SK-N-SH (cell line): ENCODE measurements at regions not wholly inside any gene's neighbourhood (a gene's known extent, or its start where the extent isn't known, plus 50 kb on each side); places are given as distances from the start of the nearest gene placed in this dataset.

Source experiments
- CTCF ChIA-PET: fragments of 300-600, 350-600 bp; formaldehyde crosslinking; extraction: SDS; loops from one replicate; lab custom pipeline; 2021; lab: Yijun Ruan, JAX
- POLR2A ChIA-PET: fragments of 350-600 bp; sonication (Branson Sonifier 250); formaldehyde crosslinking; extraction: SDS; loops from one replicate; lab custom pipeline; 2020; ENCODE audit warnings: antibody characterized with exemption, inconsistent platforms; lab: Yijun Ruan, JAX
- DNase-seq: peaks from one replicate; pipeline ENCODE4 v3.0.0; 2012
- H2AFZ ChIP-seq: fragments of 200-600 bp; sonication (generic); 2 replicates; pipeline ENCODE4 v1.8.1; 2016; ENCODE audit warnings: antibody characterized with exemption, mild to moderate bottlenecking, low read depth
- H3F3A ChIP-seq: fragments of 200-600 bp; sonication (generic); replicated peaks from 2 replicates; pipeline ENCODE3; 2016; ENCODE audit warnings: antibody characterized with exemption, mild to moderate bottlenecking; ENCODE audit not compliant: insufficient read depth
- H3K27ac ChIP-seq, 2 experiments: fragments of 200-500 bp in 1 of 2; fragments of 200-600 bp in 1 of 2; sonication (Bioruptor generic) in 1 of 2; sonication (generic), shearing (Covaris generic) in 1 of 2; 2 replicates each; pipeline versions ENCODE4 v1.5.1 to v1.6.1; 2014 to 2016; ENCODE audit warnings: low read depth in 2 of 2, inconsistent platforms in 1 of 2, low read length in 1 of 2, mild to moderate bottlenecking in 1 of 2, mixed read lengths in 1 of 2
- H3K27me3 ChIP-seq: fragments of 200-600 bp; sonication (generic), shearing (Covaris generic); 2 replicates; pipeline ENCODE4 v1.6.1; 2016; ENCODE audit warnings: mixed run types; ENCODE audit not compliant: insufficient read depth
- H3K36me3 ChIP-seq, 2 experiments: fragments of 200-500 bp in 1 of 2; fragments of 200-600 bp in 1 of 2; sonication (Bioruptor generic) in 1 of 2; sonication (generic) in 1 of 2; replicated peaks in 1 of 2; 2 replicates each; pipeline versions ENCODE3 to v1.5.1; 2014 to 2016; ENCODE audit warnings: low read length in 1 of 2, mild to moderate bottlenecking in 1 of 2; ENCODE audit not compliant: insufficient read depth in 2 of 2, control insufficient read depth in 1 of 2
- H3K4me1 ChIP-seq, 2 experiments: fragments of 200-500 bp in 1 of 2; fragments of 200-600 bp in 1 of 2; sonication (Bioruptor generic) in 1 of 2; sonication (generic), shearing (Covaris generic) in 1 of 2; 2 replicates each; pipeline versions ENCODE4 v1.5.1 to v1.6.1; 2014 to 2016; ENCODE audit warnings: low read depth in 1 of 2, low read length in 1 of 2, mixed run types in 1 of 2; ENCODE audit not compliant: insufficient read depth in 2 of 2, control insufficient read depth in 1 of 2
- H3K4me2 ChIP-seq: fragments of 200-600 bp; sonication (generic), shearing (Covaris generic); 2 replicates; pipeline ENCODE4 v1.6.1; 2017; ENCODE audit warnings: mixed run types
- H3K4me3 ChIP-seq, 2 experiments: fragments of 200-500 bp in 1 of 2; fragments of 200-600 bp in 1 of 2; sonication (Bioruptor generic) in 1 of 2; sonication (generic), shearing (Covaris generic) in 1 of 2; 2 replicates each; pipeline versions ENCODE4 v1.5.1 to v1.8.1; 2014 to 2016; ENCODE audit warnings: low read depth in 2 of 2, inconsistent platforms in 1 of 2, low read length in 1 of 2, mild to moderate bottlenecking in 1 of 2, mixed read lengths in 1 of 2, moderate library complexity in 1 of 2
- H3K79me2 ChIP-seq: fragments of 200-600 bp; sonication (generic); 2 replicates; pipeline ENCODE4 v1.8.1; 2017; ENCODE audit warnings: mild to moderate bottlenecking; ENCODE audit not compliant: insufficient read depth
- H3K9ac ChIP-seq: fragments of 200-600 bp; sonication (generic); 2 replicates; pipeline ENCODE4 v1.6.1; 2017; ENCODE audit warnings: mixed run types
- H3K9me2 ChIP-seq: fragments of 200-600 bp; sonication (generic); 2 replicates; pipeline ENCODE4 v1.6.1; 2017; ENCODE audit warnings: mixed run types
- H3K9me3 ChIP-seq: fragments of 200-600 bp; sonication (generic); 2 replicates; pipeline ENCODE4 v1.6.1; 2017; ENCODE audit warnings: mixed run types, mild to moderate bottlenecking, moderate library complexity
- H4K20me1 ChIP-seq: fragments of 200-600 bp; sonication (generic); 2 replicates; pipeline ENCODE4 v1.6.1; 2017; ENCODE audit warnings: mild to moderate bottlenecking, mixed run types; ENCODE audit not compliant: insufficient read depth
- EP300 ChIP-seq, 2 experiments: IDR thresholded peaks; 2 replicates each; pipeline versions ENCODE4 v1.4.0 to v1.6.1; 2012; ENCODE audit warnings: borderline replicate concordance in 1 of 2, low read depth in 1 of 2, low read length in 1 of 2
- EZH2phosphoT487 ChIP-seq: fragments of 200-600 bp; sonication (generic); IDR thresholded peaks from 2 replicates; pipeline ENCODE4 v1.6.1; 2017; ENCODE audit warnings: low read depth, mixed run types, mild to moderate bottlenecking, antibody characterized with exemption, moderate library complexity, borderline replicate concordance
- FOXJ3 ChIP-seq: sonication (generic); formaldehyde crosslinking; IDR thresholded peaks from 2 replicates; pipeline ENCODE4 v1.5.1; 2020; ENCODE audit warnings: mild to moderate bottlenecking, missing genetic modification reagents
- GABPA ChIP-seq: IDR thresholded peaks from 2 replicates; pipeline ENCODE4 v1.4.0; 2012; ENCODE audit warnings: low read depth, mild to moderate bottlenecking
- JUND ChIP-seq: IDR thresholded peaks from 2 replicates; pipeline ENCODE4 v1.4.0; 2012
- NRF1 ChIP-seq: IDR thresholded peaks from 2 replicates; pipeline ENCODE4 v1.6.1; 2012; ENCODE audit warnings: low read depth, mild to moderate bottlenecking, low read length
- RCOR1 ChIP-seq: fragments of 150-350 bp; IDR thresholded peaks from 2 replicates; pipeline ENCODE4 v1.6.1; 2017; ENCODE audit warnings: antibody characterized with exemption, low read length
- RFX5 ChIP-seq: IDR thresholded peaks from 2 replicates; pipeline ENCODE4 v1.6.1; 2012; ENCODE audit warnings: mild to moderate bottlenecking, improper control_type of control experiment, low read length
- RXRA ChIP-seq: IDR thresholded peaks from 2 replicates; pipeline ENCODE4 v1.4.0; 2012; ENCODE audit warnings: low read depth, mild to moderate bottlenecking, borderline replicate concordance
- SIN3A ChIP-seq: IDR thresholded peaks from 2 replicates; pipeline ENCODE4 v1.6.1; 2012; ENCODE audit warnings: low read depth, mild to moderate bottlenecking, low read length, moderate library complexity, borderline replicate concordance
- TAF1 ChIP-seq: IDR thresholded peaks from 2 replicates; pipeline ENCODE4 v1.6.1; 2012; ENCODE audit warnings: low read depth, mild to moderate bottlenecking, low read length, moderate library complexity, borderline replicate concordance
- TCF12 ChIP-seq: IDR thresholded peaks from 2 replicates; pipeline ENCODE4 v1.4.0; 2012
- YY1 ChIP-seq: IDR thresholded peaks from 2 replicates; pipeline ENCODE4 v1.4.0; 2012; ENCODE audit warnings: low read depth, mild to moderate bottlenecking
- WGBS: methylation state at CpG from one replicate; pipeline ENCODE4 v1.1.6; 2017; ENCODE audit warnings: low lambda C conversion rate; 5-methylcytosine and 5-hydroxymethylcytosine counted together
- TF ChIP-seq, protein P1 (sequence below): IDR thresholded peaks from 2 replicates; pipeline ENCODE4 v1.4.0; 2012; ENCODE audit warnings: low read depth, borderline replicate concordance
- TF ChIP-seq, protein P2 (sequence below): IDR thresholded peaks from 2 replicates; pipeline ENCODE4; 2012
- TF ChIP-seq, protein P3 (sequence below): IDR thresholded peaks from 2 replicates; pipeline ENCODE4 v1.4.0; 2012; ENCODE audit warnings: low read depth, borderline replicate concordance
- TF ChIP-seq, protein P4 (sequence below): fragments of 200-600 bp; sonication (generic); IDR thresholded peaks from 2 replicates; pipeline ENCODE4 v1.6.1; 2017; ENCODE audit warnings: antibody characterized with exemption, mild to moderate bottlenecking, moderate library complexity
- TF ChIP-seq, protein P5 (sequence below): fragments of 150-350 bp; IDR thresholded peaks from 2 replicates; pipeline ENCODE4 v1.6.1; 2017; ENCODE audit warnings: antibody characterized with exemption, low read length, low read depth, borderline replicate concordance

DNA sequence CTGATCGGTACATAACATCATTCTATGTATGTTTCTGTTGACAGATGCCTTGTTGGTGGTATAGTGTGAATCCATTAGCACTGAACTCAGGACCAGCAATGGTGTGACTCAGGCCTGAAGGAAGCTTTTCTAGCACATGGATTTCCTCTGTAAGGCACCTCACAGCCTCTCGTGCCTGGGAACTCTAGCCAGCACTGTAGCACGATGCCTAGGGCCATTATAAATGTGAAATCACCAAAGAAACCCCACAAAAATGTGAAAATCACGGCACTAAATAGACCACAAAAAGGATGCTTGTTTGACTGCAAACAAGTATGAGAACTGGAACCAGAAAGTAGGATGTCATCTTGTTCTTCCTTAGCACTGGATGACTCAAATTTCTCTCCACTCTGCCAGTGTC lies 63.7 kb upstream of the NKX2-2 start:
- Histone ChIP-seq H3K4me1 (no peaks in the 10 kb centered on the region), H3K27ac (no peak overlapping the region), H3K4me3 (no peak overlapping the region), H3K79me2 (no peaks in the 10 kb centered on the region), H4K20me1 (no peaks in the 10 kb centered on the region), H3K27me3 (peaks cover 50% of the 10 kb centered on the region; the same call in 1 of the 2 replicates), H3K9me3 (no peaks in the 10 kb centered on the region), H3K36me3 (no peaks in the 10 kb centered on the region), H3K9me2 (no peaks in the 10 kb centered on the region), H3K4me2 (no peak overlapping the region), H3K9ac (no peak overlapping the region), H3F3A (no peaks in the 10 kb centered on the region), H2AFZ (no peak overlapping the region)
- no peak for TF ChIP-seq SIN3A
- no peak for TF ChIP-seq JUND
- no peak for TF ChIP-seq TAF1
- TF ChIP-seq, protein P1, sequence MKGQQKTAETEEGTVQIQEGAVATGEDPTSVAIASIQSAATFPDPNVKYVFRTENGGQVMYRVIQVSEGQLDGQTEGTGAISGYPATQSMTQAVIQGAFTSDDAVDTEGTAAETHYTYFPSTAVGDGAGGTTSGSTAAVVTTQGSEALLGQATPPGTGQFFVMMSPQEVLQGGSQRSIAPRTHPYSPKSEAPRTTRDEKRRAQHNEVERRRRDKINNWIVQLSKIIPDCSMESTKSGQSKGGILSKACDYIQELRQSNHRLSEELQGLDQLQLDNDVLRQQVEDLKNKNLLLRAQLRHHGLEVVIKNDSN: no peak
- TF ChIP-seq GABPA: no peak
- TF ChIP-seq FOXJ3 (CRISPR knock-in tag): no peak
- no peak for TF ChIP-seq RCOR1
- TF ChIP-seq, protein P2, sequence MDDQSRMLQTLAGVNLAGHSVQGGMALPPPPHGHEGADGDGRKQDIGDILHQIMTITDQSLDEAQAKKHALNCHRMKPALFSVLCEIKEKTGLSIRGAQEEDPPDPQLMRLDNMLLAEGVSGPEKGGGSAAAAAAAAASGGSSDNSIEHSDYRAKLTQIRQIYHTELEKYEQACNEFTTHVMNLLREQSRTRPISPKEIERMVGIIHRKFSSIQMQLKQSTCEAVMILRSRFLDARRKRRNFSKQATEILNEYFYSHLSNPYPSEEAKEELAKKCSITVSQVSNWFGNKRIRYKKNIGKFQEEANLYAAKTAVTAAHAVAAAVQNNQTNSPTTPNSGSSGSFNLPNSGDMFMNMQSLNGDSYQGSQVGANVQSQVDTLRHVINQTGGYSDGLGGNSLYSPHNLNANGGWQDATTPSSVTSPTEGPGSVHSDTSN: no peak
- TF ChIP-seq, protein P3, sequence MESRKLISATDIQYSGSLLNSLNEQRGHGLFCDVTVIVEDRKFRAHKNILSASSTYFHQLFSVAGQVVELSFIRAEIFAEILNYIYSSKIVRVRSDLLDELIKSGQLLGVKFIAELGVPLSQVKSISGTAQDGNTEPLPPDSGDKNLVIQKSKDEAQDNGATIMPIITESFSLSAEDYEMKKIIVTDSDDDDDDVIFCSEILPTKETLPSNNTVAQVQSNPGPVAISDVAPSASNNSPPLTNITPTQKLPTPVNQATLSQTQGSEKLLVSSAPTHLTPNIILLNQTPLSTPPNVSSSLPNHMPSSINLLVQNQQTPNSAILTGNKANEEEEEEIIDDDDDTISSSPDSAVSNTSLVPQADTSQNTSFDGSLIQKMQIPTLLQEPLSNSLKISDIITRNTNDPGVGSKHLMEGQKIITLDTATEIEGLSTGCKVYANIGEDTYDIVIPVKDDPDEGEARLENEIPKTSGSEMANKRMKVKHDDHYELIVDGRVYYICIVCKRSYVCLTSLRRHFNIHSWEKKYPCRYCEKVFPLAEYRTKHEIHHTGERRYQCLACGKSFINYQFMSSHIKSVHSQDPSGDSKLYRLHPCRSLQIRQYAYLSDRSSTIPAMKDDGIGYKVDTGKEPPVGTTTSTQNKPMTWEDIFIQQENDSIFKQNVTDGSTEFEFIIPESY: no peak
- TF ChIP-seq, protein P4, sequence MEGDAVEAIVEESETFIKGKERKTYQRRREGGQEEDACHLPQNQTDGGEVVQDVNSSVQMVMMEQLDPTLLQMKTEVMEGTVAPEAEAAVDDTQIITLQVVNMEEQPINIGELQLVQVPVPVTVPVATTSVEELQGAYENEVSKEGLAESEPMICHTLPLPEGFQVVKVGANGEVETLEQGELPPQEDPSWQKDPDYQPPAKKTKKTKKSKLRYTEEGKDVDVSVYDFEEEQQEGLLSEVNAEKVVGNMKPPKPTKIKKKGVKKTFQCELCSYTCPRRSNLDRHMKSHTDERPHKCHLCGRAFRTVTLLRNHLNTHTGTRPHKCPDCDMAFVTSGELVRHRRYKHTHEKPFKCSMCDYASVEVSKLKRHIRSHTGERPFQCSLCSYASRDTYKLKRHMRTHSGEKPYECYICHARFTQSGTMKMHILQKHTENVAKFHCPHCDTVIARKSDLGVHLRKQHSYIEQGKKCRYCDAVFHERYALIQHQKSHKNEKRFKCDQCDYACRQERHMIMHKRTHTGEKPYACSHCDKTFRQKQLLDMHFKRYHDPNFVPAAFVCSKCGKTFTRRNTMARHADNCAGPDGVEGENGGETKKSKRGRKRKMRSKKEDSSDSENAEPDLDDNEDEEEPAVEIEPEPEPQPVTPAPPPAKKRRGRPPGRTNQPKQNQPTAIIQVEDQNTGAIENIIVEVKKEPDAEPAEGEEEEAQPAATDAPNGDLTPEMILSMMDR: no peak
- no peak for TF ChIP-seq RFX5
- TF ChIP-seq RXRA: no peak
- TF ChIP-seq EZH2phosphoT487: no peak
- no peak for TF ChIP-seq EP300 (IDR thresholded peaks at IDR 0.05; ENCODE audit: borderline replicate concordance in 1 of 2, low read depth in 1 of 2, low read length in 1 of 2)
- TF ChIP-seq YY1: no peak
- TF ChIP-seq, protein P5, sequence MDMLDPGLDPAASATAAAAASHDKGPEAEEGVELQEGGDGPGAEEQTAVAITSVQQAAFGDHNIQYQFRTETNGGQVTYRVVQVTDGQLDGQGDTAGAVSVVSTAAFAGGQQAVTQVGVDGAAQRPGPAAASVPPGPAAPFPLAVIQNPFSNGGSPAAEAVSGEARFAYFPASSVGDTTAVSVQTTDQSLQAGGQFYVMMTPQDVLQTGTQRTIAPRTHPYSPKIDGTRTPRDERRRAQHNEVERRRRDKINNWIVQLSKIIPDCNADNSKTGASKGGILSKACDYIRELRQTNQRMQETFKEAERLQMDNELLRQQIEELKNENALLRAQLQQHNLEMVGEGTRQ: no peak
- no peak for TF ChIP-seq TCF12
- no peak for TF ChIP-seq NRF1
- 0% methylated on average over 4 of the region's 4 CpGs for WGBS
- DNase-seq: no peak
- ChIA-PET POLR2A (no interaction called here), CTCF (interaction anchor here (0.8 to 3.4 kb wide), 3 partner anchors 38 to 740 kb away, joined by 3 to 12 read pairs (median 3); no protein-coding TSS in a partner anchor)
